ENCODE measurements at regions not wholly inside any gene's neighbourhood (a gene's known extent, or its start where the extent isn't known, plus 50 kb on each side); places are given as distances from the start of the nearest gene placed in this dataset.
A peak's percentile ranks its signal among the peaks of the same experiment; 100 is the strongest.
"Not testable (repeated sequence)": the region's sequence is repeated elsewhere in the genome, so short reads cannot be mapped to it uniquely, and the experiment has no call there.

DNA sequence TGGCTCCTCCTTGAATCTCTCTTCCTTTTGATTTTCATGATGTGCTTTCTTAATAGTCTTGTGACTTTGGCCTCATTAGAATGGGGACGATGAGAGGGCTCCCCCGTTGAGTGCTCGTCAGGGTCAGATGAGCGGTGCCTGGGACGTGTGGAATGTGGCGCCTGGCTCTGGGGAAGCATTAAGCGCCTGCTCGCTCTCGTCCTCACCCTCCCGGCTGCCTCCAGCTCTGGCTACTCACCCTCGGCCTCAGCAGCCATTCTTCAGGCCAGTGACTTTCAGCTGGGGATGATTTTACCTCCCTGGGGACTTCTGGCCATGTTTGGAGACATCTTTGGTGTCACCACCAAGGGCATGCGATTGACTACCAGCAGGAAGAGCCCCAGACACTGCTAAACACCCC, 69.7 kb downstream of the RPS6KA4 start:
- no peak for DNase-seq (ENCODE audit: low read depth in 2 of 3, low spot score in 2 of 3)

DNA sequence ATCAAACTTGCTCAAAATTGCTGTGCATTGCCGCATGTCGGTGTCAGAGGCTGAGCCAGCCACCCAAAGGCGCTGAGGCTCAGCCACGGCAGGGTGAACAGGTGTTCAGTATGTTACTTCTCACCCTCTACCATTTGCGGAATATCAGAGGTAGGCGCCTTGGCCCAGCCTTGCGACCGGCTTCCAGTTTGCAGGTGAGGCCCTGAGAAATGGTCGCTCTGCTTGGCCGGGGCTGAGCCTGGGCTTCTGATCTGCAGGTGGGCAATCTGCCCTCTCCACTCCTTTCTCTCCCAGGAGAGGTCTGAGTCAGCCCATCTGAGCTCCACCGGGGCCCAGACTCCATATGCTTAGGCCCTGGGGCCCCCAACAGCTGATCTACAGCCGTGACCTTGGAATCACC, 71.0 kb downstream of the RPS6KA4 start:
- no peak for DNase-seq (ENCODE audit: low read depth in 2 of 3, low spot score in 2 of 3)

DNA sequence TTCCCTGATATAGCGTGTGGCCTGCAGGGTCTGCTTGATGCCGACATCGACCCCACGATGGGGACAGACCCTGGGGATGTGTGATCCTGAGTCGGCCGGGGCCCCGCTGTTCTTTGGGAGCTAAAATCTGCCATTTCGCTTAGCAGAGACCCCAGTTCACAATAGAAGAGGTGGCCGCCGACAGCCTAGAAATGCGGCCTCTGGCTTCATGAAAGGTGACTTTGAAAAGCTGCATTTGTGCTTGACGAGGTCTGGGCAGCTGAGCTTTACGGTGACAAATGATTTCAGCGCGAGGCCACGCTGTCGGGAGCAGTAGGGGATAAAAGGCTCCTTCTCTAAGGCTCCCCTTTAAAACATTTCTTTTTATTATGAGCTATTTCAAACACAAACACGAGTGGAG, 71.7 kb downstream of the RPS6KA4 start:
- DNase-seq (ENCODE audit: low read depth in 2 of 3, low spot score in 2 of 3): no peak

- DNase-seq (ENCODE audit: low read depth in 2 of 3, low spot score in 2 of 3): no peak
Measured at GRCh38 chr11:64436000-64436399, 77.0 kb downstream of the RPS6KA4 start.

DNA sequence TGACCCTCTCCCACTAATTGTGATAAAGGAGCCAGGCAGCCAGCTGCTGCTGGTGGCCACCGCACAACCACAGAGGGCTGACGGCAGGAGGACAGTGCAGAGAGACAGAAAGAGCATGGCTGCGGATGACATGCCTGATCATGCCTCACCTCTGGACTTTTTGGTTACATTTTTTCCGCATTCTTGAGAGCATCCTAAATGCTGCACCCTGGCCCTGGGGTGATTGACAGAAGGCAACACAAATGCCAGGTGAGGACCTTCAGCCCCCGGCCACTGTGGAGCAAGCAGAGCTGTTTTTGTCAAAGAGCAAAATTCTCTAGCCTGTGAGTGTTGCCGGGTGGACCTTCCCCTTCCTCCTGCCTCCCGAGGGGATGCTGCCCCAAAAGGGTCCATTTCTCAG, 78.5 kb downstream of the RPS6KA4 start:
- DNase-seq (ENCODE audit: low read depth in 2 of 3, low spot score in 2 of 3): no peak

GRCh38 chr11:64438986-64439771, 80.2 kb downstream of the RPS6KA4 start:
- no peak for DNase-seq (ENCODE audit: low read depth in 2 of 3, low spot score in 2 of 3)

- DNase-seq (ENCODE audit: low read depth in 2 of 3, low spot score in 2 of 3): not testable (repeated sequence)
Measured at GRCh38 chr11:64439772-64440491, 81.0 kb downstream of the RPS6KA4 start.

DNA sequence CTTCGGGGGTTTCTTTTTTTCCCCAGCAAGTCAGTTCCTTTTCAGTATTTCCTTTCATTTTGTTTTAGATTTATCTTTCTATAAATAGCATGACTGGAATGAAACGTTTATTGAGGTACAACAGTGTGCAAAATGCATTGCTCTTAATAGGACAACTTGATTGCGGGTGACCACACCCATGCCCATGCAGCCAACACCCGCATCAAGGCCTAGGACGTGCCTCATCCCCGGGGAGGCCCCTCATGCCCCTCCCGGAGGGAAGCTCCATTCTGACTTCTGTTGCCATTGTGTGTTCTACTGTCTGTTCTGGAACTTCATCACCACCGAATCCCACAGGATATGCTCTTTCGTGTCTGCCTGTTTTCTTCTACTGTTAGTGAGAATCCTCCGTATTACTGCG, 82.2 kb downstream of the RPS6KA4 start:
- DNase-seq (ENCODE audit: low read depth in 2 of 3, low spot score in 2 of 3): no peak

GRCh38 chr11:64443001-64443400, 84.0 kb downstream of the RPS6KA4 start:
- DNase-seq (ENCODE audit: low read depth in 2 of 3, low spot score in 2 of 3): no peak

GRCh38 chr11:64444838-64445441, 86.0 kb downstream of the RPS6KA4 start:
- no peak for DNase-seq (ENCODE audit: low read depth in 2 of 3, low spot score in 2 of 3)

DNA sequence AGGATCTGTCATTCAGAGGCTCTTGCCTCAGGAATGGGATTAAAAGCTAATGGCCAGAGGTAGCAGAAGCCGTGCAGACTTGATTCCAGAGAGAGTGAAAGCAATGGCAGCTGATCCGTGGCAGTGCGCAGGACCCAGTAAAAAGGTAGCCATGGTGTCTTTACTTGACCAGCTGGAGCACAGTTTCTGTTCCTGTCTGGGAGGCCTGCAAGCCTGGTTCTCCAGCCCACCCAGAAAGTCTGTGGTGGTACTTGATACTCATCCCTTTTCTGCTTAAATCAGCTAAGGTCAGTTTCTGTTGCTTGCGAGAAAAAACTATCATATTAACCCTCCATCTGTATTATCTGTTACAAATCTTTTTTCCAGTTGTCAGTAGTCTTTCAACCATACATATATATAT, 86.7 kb downstream of the RPS6KA4 start:
- no peak for DNase-seq (ENCODE audit: low read depth in 2 of 3, low spot score in 2 of 3)

DNA sequence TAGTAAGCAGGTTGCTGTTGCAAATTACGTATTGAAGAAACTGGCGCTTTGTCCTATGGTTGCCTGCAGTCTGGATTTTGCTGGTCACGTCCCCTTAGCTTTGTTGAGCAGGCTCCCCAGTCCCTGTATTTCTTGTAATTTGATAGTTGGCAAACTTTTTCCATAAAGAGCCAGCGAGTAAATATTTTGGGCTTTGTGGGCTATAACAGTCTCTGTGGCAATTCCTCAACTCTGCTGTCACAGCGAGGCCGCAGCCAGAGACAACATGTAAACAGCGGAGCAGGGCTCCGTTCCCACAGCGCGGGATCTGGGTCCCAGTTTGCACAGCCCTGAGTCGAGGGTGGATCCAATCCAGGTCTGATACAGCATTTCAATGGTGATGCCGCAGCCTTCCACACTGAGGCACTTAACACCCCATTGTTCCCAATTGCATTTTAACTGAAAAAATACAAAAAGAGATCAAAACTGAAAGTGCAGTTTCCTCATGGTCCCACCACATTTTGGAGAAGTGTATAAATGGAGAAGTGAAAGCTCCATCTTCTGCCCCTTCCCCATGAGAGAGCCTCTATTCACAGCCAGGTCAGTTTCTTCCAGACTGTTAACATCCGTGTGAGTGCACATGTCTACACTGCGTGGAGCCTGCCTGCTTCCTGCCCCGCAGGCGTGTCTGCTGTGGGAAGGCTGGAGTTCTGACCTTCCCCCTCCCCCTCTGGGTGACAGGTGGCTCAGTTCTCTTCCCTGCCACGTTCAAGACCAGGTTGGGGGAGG, 89.1 kb downstream of the RPS6KA4 start:
- DNase-seq (ENCODE audit: low read depth in 2 of 3, low spot score in 2 of 3): no peak

DNA sequence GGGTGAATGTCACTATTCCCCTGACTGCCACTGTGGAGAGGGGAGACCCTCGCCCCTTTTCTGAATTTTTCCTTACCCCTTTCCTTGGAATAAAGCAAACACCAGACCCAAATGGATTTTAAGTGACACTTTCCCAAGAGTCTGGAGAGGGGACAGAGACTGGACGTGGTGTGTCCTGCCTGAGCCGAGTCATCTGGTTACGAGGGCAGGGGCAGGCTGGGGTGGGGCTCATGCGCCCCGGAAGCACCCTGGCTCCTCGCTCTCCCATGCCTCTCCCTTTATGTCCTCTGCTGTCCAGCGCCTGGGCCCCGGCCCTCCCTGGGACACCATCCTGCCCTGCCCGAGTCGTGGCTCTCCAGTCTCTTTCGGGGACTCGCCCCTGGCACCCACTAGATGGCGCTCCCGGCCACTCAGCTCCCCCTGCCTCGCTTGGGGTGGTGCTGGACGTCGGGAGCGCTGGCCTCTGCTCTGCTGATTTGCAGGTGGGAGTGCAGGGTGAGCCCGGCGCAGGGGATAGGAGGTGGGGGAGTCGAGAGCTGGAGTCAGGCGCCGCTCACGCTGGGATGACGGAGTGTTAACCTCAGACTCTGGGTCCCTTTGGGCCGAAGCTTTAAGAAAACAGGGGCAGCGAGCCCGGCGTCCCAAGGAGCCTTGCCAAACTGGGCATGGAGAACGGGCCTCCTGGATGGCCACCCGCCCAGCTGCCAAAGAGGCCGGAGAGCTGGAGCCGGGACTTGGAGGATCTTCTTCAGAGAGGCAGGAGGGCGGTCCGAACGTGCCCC, 89.8 kb downstream of the RPS6KA4 start:
- DNase-seq (ENCODE audit: low read depth in 2 of 3, low spot score in 2 of 3): peak; percentile 44 to 73 (median 55)

GRCh38 chr11:64449381-64450167, 90.6 kb downstream of the RPS6KA4 start:
- peak; percentile 28 to 52 (median 32) for DNase-seq (ENCODE audit: low read depth in 2 of 3, low spot score in 2 of 3)

DNA sequence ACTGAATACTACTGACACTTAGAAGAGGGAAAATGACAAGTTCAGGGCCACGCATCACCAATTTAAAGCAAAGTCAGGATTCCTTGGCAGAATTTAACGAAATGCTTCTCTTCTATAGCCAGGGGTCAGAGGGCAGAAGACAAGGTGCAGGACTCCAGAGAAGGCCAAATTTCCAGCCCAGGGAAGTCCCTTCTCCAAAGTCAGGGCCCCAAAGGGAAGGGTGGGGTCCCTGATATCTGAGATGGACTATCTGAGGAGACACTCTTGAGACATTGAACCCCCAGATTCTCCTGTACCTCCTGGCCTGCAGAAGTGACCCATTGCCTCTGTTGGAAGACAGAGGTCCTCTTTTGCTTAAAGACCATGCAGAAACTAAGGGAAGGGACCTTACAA, 91.2 kb downstream of the RPS6KA4 start:
- no peak for DNase-seq (ENCODE audit: low read depth in 2 of 3, low spot score in 2 of 3)

- DNase-seq (ENCODE audit: low read depth in 2 of 3, low spot score in 2 of 3): no peak
Measured at GRCh38 chr11:64451856-64452255, 92.9 kb downstream of the RPS6KA4 start.

GRCh38 chr11:64453466-64453865, 94.5 kb downstream of the RPS6KA4 start:
- DNase-seq (ENCODE audit: low read depth in 2 of 3, low spot score in 2 of 3): no peak

GRCh38 chr11:64455456-64456261, 96.7 kb downstream of the RPS6KA4 start:
- no peak for DNase-seq (ENCODE audit: low read depth in 2 of 3, low spot score in 2 of 3)
